ENCODE measurements at regions not wholly inside any gene's neighbourhood (a gene's known extent, or its start where the extent isn't known, plus 50 kb on each side); places are given as distances from the start of the nearest gene placed in this dataset.
"Not testable (repeated sequence)": the region's sequence is repeated elsewhere in the genome, so short reads cannot be mapped to it uniquely, and the experiment has no call there.

DNA sequence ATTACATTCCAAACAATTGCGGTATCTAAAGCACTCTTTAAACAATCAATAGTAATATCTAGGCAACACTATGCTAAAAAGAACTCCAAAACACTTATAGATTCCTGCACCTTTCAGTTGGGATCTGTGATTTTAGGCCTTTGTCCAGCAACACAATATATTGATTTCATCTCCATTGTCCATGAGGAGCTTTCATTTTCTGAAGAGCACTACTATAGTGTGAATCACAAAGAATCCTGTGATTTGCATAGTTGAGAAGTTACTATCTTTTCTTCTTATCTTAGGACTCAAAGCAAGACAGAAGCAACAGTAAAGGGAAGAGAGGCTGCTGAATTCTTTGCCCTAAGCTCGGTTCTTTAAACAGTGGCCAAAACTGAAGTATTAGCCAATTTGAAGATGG is 846.8 kb downstream of the IPMK start:
- Histone ChIP-seq H3K4me3 (no peak overlapping the region), H3K27ac (no peak overlapping the region), H3K4me1 (no peaks in the 10 kb centered on the region), H3K36me3 (no peaks in the 10 kb centered on the region), H3K27me3 (no peaks in the 10 kb centered on the region), H3K9me3 (replicated peaks) (no peaks in the 10 kb centered on the region)
- no peak for DNase-seq

DNA sequence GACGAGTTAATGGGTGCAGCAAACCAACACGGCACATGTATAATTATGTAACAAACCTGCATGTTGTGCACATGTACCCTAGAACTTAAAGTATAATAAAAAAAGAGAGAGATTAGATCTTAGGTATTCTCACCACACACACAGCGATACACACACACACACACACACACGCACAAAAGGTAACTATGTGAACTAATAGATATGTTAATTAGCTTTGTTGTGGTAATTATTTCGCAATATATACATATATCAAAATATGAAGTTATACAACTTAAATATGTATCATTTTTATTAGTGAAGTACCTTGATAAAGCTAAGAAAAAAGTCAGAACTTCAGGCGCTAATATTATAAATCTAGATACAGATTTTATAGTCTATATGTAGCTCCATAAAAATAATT is 849.2 kb downstream of the IPMK start:
- Histone ChIP-seq H3K4me1 (no peaks in the 10 kb centered on the region), H3K27me3 (no peaks in the 10 kb centered on the region), H3K4me3 (no peak overlapping the region), H3K36me3 (no peaks in the 10 kb centered on the region), H3K9me3 (replicated peaks) (no peaks in the 10 kb centered on the region), H3K27ac (no peak overlapping the region)
- DNase-seq: no peak

DNA sequence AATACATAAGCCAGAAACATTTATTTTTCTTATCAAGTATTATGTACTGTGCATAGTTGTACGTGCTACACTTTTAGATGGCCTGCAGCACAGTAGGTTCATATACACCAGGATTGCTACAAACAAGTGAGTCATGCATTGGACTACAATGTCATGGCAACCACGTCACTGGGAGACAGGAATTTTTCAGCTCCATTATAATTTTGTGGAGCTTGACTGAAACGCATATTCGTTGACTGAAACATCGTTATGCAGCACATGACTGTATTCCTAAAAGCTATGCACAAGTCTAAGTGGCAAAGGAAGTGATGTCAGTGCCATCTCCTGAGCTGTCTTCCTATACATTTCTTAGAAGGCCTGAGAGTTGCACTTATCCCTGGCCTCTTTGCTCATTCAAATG is 871.8 kb downstream of the IPMK start:
- Histone ChIP-seq H3K36me3 (no peaks in the 10 kb centered on the region), H3K4me1 (no peaks in the 10 kb centered on the region), H3K27me3 (no peaks in the 10 kb centered on the region), H3K4me3 (no peak overlapping the region), H3K9me3 (replicated peaks) (no peaks in the 10 kb centered on the region), H3K27ac (no peak overlapping the region)
- DNase-seq: no peak

GRCh38 chr10:57367412-57367811 is 900.3 kb downstream of the IPMK start:
- H3K36me3 ChIP-seq: no peaks in the 10 kb centered on the region
- H3K27ac ChIP-seq: no peak overlapping the region

GRCh38 chr10:57362811-57363210 is 904.9 kb downstream of the IPMK start:
- no peak overlapping the region for H3K27ac ChIP-seq
- no peak for DNase-seq

More at GRCh38 chr10:57367412-57367811, 900.3 kb downstream of the IPMK start:
- Histone ChIP-seq H3K4me3 (no peak overlapping the region), H3K4me1 (no peaks in the 10 kb centered on the region), H3K9me3 (replicated peaks) (no peaks in the 10 kb centered on the region), H3K27me3 (no peaks in the 10 kb centered on the region)
- no peak for DNase-seq

DNA sequence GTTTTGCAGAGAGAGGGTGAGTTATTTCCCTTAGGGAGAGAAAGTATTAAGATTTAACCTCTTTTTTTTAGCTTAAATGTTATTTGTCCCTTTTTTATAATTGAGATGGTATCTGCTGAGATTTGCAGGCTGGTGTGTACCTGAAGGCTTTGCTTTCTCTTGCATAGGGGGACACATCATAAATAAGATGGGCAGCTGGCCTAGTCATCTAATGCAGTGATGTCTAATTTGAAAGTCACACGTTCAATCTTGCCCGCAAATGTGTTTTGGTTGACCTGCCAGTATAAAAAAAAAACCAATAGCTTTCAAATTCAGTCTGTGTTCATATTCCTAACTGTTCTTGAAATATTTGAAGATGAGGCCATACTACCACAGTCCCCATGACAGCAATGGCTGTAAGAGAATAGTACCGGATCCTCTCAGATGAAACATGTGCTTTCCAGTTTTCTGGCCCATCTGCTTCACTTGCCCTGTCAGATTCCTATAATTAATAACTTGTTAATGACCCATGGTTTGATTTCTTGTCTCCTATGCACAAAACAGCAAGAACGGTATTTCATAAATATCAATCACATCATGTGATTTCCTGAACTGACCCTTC is 914.2 kb downstream of the IPMK start:
- Histone ChIP-seq H3K4me1 (no peaks in the 10 kb centered on the region), H3K27me3 (no peaks in the 10 kb centered on the region), H3K4me3 (no peak overlapping the region), H3K36me3 (no peaks in the 10 kb centered on the region), H3K27ac (no peak overlapping the region), H3K9me3 (replicated peaks) (no peaks in the 10 kb centered on the region)
- no peak for DNase-seq

More at GRCh38 chr10:57362811-57363210, 904.9 kb downstream of the IPMK start:
- no peaks in the 10 kb centered on the region for H3K27me3 ChIP-seq
- no peaks in the 10 kb centered on the region for H3K9me3 ChIP-seq (replicated peaks)
- H3K4me3 ChIP-seq: no peak overlapping the region
- no peaks in the 10 kb centered on the region for H3K4me1 ChIP-seq
- no peaks in the 10 kb centered on the region for H3K36me3 ChIP-seq

GRCh38 chr10:57351076-57351475 is 916.6 kb downstream of the IPMK start:
- no peaks in the 10 kb centered on the region for H3K9me3 ChIP-seq (replicated peaks)
- H3K36me3 ChIP-seq: no peaks in the 10 kb centered on the region
- H3K27ac ChIP-seq: no peak overlapping the region
- no peak for DNase-seq
- H3K27me3 ChIP-seq: no peaks in the 10 kb centered on the region
- H3K4me1 ChIP-seq: no peaks in the 10 kb centered on the region
- H3K4me3 ChIP-seq: no peak overlapping the region

GRCh38 chr10:57341294-57341693 is 926.4 kb downstream of the IPMK start:
- Histone ChIP-seq H3K4me3 (no peak overlapping the region), H3K4me1 (no peaks in the 10 kb centered on the region), H3K9me3 (replicated peaks) (no peaks in the 10 kb centered on the region), H3K27ac (no peak overlapping the region), H3K27me3 (no peaks in the 10 kb centered on the region), H3K36me3 (no peaks in the 10 kb centered on the region)
- DNase-seq: no peak

- peak in 1 of 2 experiments; percentile 39 for DNase-seq
- H3K4me3 ChIP-seq: no peak overlapping the region
- H3K36me3 ChIP-seq: no peaks in the 10 kb centered on the region
- H3K27me3 ChIP-seq: no peaks in the 10 kb centered on the region
- no peaks in the 10 kb centered on the region for H3K4me1 ChIP-seq
- no peaks in the 10 kb centered on the region for H3K9me3 ChIP-seq (replicated peaks)
- H3K27ac ChIP-seq: no peak overlapping the region
Observed at GRCh38 chr10:57338823-57339558, 928.7 kb downstream of the IPMK start.

GRCh38 chr10:57336865-57337264 is 930.8 kb downstream of the IPMK start:
- no peaks in the 10 kb centered on the region for H3K9me3 ChIP-seq (replicated peaks)
- no peaks in the 10 kb centered on the region for H3K36me3 ChIP-seq
- H3K27ac ChIP-seq: no peak overlapping the region
- no peak for DNase-seq
- H3K4me3 ChIP-seq: no peak overlapping the region
- H3K4me1 ChIP-seq: no peaks in the 10 kb centered on the region
- H3K27me3 ChIP-seq: no peaks in the 10 kb centered on the region

- Histone ChIP-seq H3K9me3 (replicated peaks) (no peaks in the 10 kb centered on the region), H3K4me1 (no peaks in the 10 kb centered on the region), H3K4me3 (no peak overlapping the region), H3K27me3 (no peaks in the 10 kb centered on the region), H3K27ac (no peak overlapping the region), H3K36me3 (no peaks in the 10 kb centered on the region)
- no peak for DNase-seq
Observed at GRCh38 chr10:57336341-57336740, 931.4 kb downstream of the IPMK start.

DNA sequence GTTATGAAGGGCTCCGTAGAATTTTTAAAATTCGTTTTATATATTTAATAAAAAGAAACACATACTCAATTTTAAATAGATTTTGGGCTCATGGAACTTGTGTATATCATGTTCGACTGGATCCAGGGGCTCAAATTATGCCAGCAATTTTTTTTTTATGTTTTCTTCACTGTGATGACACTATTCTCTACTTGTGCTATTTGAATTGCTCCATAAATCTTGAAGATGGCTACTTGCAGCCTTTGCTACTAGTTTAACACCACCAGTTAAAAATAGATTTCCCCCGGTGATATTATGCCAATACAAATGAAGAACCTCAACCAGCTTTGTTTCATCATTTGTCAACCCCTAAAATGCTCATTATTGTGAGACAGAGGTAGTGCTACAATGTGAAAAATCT is 933.2 kb downstream of the IPMK start:
- no peak overlapping the region for H3K4me3 ChIP-seq
- H3K9me3 ChIP-seq (replicated peaks): no peaks in the 10 kb centered on the region
- no peaks in the 10 kb centered on the region for H3K36me3 ChIP-seq
- no peak overlapping the region for H3K27ac ChIP-seq
- no peaks in the 10 kb centered on the region for H3K4me1 ChIP-seq
- H3K27me3 ChIP-seq: no peaks in the 10 kb centered on the region
- DNase-seq: no peak

GRCh38 chr10:57333880-57334279 is 933.8 kb downstream of the IPMK start:
- Histone ChIP-seq H3K36me3 (no peaks in the 10 kb centered on the region), H3K4me3 (no peak overlapping the region), H3K27me3 (no peaks in the 10 kb centered on the region), H3K9me3 (replicated peaks) (no peaks in the 10 kb centered on the region), H3K27ac (no peak overlapping the region), H3K4me1 (no peaks in the 10 kb centered on the region)
- no peak for DNase-seq

GRCh38 chr10:57321400-57321854 is 946.3 kb downstream of the IPMK start:
- not testable (repeated sequence) for H3K9me3 ChIP-seq (replicated peaks); H3K4me3 ChIP-seq; H3K27ac ChIP-seq; H3K4me1 ChIP-seq; H3K36me3 ChIP-seq; H3K27me3 ChIP-seq; DNase-seq

GRCh38 chr10:57320416-57320815 is 947.3 kb downstream of the IPMK start:
- no peaks in the 10 kb centered on the region for H3K27me3 ChIP-seq
- no peaks in the 10 kb centered on the region for H3K9me3 ChIP-seq (replicated peaks)
- no peak for DNase-seq
- H3K4me3 ChIP-seq: no peak overlapping the region
- no peaks in the 10 kb centered on the region for H3K4me1 ChIP-seq
- no peaks in the 10 kb centered on the region for H3K36me3 ChIP-seq
- no peak overlapping the region for H3K27ac ChIP-seq

DNA sequence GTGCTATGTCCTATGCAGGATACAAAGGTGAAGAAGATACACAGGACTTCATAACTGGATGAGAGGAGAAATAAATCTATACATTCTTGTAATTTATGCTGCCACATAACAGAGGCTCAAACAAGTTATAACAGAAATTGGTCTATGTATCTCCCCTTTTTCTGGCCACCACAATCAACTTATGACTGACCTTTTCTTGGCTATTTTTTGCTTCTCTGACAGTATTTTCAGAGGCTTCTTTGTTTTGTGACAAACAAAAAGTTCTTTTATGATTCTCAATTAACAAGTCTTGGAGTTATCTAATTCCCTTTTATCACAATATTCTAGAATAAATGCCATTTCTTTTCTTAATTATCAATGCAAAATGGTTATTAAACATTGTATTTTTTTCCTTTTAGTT is 953.0 kb upstream of the ZWINT start:
- no peaks in the 10 kb centered on the region for H3K27me3 ChIP-seq
- H3K4me3 ChIP-seq: no peak overlapping the region
- H3K36me3 ChIP-seq: no peaks in the 10 kb centered on the region
- H3K9me3 ChIP-seq (replicated peaks): no peaks in the 10 kb centered on the region
- no peak for DNase-seq
- no peaks in the 10 kb centered on the region for H3K4me1 ChIP-seq
- H3K27ac ChIP-seq: no peak overlapping the region
